AG09319 (cell line): ENCODE measurements at regions not wholly inside any gene's neighbourhood (a gene's known extent, or its start where the extent isn't known, plus 50 kb on each side); places are given as distances from the start of the nearest gene placed in this dataset.

ENCODE experiments used
- DNase-seq: peaks from one replicate; pipeline ENCODE4 v3.0.0-alpha.2; 2010; ENCODE audit warnings: low read depth; ENCODE audit errors: extremely low read depth
- TF ChIP-seq, protein P1 (sequence below): IDR thresholded peaks from 2 replicates; pipeline ENCODE4 v1.5.1; 2011; ENCODE audit warnings: low read depth, mild to moderate bottlenecking, inconsistent platforms, low read length, moderate library complexity

DNA sequence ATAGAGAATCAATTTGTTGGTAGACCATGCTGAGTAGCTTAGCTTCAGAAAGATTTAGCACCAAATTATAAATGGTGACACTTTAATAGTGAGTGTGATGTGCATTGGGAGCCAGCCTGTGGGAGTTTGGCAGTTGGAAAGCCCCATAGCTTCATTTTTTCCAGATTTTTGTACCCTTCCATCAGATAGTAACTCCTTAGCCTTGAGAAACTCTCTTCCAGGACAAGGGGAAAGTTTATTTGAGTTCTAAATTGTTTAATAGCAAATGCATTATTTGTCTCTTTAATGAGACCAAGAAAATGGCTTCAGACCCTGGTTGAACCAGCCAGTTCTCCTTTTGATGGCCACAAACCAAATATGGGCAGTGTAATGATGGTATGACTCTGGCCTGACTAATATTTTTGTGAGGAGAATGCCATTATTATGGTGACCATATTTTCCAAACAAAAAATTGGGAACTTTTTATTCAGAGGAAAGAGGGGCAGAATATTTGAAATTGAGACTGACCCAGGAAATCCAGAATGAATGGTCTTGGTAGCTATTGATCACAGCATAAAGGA, 49.8 kb downstream of the PLCE1 start:
- DNase-seq: no peak

DNA sequence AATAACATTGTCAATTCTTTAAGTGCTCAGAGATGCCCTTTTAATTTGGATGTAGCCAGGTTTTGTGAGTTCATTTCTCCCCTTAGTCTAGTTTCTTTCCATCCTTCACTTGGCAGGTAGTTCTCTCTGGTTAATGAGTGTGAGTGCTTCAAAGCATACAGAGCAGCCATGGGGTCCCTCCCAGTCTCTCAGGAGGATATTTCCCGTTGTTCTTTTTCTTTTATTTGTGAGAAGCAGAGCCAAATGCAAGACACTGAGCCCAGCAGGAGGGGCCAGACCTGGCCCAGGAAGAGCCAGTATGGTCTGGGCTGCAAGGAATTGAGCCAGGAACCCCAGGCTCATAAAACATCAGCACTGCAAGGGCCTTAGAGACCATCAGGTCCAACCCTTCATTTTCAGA, 52.4 kb downstream of the PLCE1 start:
- DNase-seq: no peak
- TF ChIP-seq, protein P1, sequence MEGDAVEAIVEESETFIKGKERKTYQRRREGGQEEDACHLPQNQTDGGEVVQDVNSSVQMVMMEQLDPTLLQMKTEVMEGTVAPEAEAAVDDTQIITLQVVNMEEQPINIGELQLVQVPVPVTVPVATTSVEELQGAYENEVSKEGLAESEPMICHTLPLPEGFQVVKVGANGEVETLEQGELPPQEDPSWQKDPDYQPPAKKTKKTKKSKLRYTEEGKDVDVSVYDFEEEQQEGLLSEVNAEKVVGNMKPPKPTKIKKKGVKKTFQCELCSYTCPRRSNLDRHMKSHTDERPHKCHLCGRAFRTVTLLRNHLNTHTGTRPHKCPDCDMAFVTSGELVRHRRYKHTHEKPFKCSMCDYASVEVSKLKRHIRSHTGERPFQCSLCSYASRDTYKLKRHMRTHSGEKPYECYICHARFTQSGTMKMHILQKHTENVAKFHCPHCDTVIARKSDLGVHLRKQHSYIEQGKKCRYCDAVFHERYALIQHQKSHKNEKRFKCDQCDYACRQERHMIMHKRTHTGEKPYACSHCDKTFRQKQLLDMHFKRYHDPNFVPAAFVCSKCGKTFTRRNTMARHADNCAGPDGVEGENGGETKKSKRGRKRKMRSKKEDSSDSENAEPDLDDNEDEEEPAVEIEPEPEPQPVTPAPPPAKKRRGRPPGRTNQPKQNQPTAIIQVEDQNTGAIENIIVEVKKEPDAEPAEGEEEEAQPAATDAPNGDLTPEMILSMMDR: no peak

More for the DNA sequence above, 49.8 kb downstream of the PLCE1 start:
- TF ChIP-seq, protein P1: no peak

DNA sequence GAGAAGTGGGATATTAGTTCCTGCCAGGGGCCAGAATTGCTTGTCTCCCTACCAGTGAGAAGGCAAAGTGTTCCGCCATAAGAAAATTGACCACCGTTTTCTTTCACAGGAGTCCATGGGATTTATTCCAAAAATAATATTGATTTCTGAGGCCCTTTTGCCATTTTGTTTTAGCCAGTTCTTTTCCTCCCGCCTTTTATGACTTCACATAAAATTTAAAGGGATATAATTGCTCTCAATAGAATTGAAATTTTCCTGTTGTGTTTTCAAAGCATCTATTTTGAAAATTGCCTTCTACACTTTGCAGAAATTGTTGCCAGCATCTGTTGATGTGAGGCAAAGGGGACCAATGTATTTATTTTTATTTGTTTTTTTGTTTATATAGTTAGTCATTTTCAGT, 53.6 kb downstream of the PLCE1 start:
- TF ChIP-seq, protein P1: no peak
- DNase-seq: no peak

DNA sequence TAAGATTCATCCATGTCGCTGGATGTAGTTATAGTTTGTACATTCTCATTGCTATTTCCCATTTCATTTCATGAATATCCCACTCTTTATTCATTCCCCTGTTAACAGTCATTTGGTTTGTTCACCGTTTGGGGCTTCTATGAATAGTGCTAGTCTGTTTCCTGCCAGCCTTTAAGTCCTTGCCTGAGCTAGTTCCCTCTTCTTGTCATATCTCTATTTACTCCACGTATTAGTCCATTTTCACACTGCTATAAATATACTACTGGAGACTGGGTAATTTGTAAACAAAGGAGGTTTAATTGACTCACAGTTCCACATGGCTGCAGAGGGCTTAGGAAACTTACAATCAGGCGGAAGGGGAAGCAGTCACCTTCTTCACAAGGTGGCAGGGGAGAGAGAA, 56.2 kb downstream of the PLCE1 start:
- TF ChIP-seq, protein P1: no peak
- DNase-seq: no peak

DNA sequence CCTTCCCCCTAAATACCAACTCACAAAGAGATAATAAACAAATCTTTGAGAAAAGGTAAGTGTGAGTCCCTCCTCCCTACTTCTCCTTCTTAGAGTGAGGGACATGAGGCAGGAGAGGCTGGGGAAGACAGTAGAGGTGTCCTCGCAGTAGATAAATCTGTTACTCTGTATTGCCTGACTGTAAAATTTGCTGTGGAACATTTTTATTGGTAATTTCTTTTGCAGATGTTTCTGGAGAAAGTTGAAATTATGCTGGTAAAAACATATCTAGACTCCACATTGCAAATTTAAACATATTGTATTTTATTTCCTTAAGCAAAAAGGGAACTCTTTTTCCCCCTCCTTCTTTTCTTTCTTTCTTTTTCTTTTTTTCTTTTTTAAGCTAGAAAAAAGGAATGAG, 58.5 kb downstream of the PLCE1 start:
- DNase-seq: no peak
- TF ChIP-seq, protein P1: no peak

DNA sequence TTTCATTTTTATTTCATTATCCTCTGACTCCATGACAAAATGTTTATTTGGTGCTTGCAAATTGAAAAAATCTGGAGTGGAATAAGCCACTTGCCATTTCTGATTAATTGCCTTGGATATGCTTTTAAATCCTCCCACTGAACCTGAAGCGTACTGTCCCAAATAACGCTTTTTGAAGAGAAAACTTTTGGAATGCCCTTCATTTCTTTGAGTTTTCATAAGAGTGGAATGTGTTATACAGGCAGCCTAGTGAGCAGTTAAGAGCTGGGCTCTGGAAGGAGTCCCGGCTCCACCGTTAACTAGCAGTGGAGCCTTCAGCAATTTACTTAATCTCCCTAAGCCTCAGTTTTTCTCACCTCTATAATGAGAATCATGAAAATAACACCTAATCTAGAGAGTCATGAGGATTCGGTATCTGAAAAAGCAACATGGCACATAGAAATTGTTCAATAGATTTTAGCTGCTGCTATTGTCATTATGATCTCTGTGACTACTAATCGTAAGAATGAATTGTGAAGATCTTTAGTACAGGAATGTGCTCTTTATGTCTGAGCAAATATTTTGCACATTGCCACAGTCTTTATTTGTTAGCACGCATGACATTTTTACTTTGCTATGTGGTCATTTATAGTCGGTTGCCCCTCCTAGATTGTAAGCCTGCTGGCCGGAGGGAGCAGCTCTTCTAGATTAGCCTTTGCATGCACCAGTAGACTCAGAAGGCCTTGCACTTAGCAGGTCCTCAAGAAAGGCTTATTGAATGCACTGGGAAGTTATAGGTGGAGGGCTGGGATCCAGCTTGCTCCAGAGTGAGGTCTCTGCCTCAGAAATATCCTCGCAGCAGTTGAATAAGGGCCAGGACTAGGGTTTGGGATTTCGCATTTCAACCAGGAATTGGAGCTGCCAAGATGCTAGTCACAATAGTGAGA, 59.4 kb downstream of the PLCE1 start:
- no peak for DNase-seq
- TF ChIP-seq, protein P1: no peak; the same call in 1 of the 2 replicates

DNA sequence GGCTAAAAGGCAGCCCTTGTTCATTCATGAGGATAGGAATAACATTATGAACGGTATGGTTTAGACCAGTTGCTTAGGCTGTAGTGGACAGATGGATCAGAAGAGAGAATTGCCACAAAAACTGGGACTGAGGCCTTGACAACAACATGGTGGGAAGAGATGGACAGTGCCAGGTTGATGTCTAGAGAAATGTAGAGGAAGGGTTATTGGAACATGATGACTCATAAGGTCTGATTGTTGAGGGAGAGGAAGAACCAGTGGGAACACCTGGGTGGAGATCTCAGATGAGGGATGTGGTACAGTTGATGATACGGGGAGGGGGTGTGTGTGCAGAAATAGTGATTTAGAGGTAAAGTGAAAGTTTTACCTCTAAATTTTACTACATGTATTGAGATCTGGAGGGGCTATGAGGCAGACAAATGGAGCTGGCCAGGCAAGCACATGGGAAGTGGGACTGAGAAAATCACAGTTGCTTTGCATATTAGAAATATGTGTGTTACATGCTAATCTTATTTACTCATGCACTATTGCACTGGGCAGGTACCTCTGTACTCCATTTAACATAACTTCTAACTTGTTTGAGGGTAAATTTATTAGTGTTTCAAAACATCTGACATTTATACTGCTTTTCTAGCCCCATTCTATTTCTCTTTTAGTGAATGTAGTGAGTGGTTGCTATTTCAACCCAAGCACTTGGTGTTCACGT, 65.6 kb downstream of the PLCE1 start:
- DNase-seq: no peak
- TF ChIP-seq, protein P1: no peak
